ENCODE measurements at regions not wholly inside any gene's neighbourhood (a gene's known extent, or its start where the extent isn't known, plus 50 kb on each side); places are given as distances from the start of the nearest gene placed in this dataset.

DNA sequence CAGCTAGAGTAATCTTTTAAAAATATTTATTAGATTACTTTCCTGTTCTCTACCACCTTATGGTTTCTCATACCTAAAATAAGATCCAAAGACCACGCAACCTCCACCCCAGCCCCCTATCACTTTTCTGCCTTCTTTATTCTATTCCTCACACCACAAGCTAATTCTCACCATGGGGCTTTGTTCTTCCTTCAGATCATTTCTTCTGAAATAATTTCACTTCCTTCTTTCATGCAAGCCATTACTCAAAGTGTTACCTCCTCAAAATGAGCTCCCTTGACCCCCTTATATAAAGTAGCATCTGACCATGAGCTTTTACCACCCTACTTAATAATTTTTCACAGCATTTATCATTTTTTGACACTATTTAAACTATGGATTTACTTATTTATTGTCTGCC, 233.2 kb upstream of the TMCO5A start:
- H3K27me3 ChIP-seq (ENCODE audit: low read depth, low read length): no peaks in the 10 kb centered on the region
- no peaks in the 10 kb centered on the region for H3K4me1 ChIP-seq (ENCODE audit: control insufficient read depth in 1 of 2, insufficient read depth in 2 of 2, low read length in 2 of 2)
- H3K36me3 ChIP-seq (ENCODE audit: control insufficient read depth in 1 of 2, insufficient read depth in 2 of 2, low read length in 2 of 2): no peaks in the 10 kb centered on the region
- H3K27ac ChIP-seq (ENCODE audit: low read length): no peak overlapping the region
- H3K4me3 ChIP-seq (ENCODE audit: low read depth in 1 of 2, low read length in 2 of 2): no peak overlapping the region
- H3K9me3 ChIP-seq (ENCODE audit: control insufficient read depth in 1 of 2, low read length in 2 of 2): no peaks in the 10 kb centered on the region

DNA sequence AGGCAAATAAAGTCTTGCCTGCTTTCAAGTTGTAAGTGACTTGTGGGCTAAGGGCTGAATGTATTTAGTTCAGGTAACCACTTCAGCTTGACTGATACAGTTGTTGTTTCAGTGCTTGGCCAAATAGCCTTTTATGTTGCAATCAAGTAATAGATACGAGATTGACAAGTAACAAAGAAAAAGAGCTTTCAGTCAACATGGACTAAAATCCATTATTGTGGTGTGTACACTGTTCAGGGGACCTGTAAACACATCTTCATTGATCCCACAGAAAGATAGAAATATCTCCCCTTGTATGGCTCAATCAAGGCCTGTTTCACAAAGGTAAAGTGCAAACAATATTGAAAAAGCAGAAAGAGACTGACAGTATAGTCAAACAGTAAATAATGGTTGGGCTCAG, 224.8 kb upstream of the TMCO5A start:
- Histone ChIP-seq H3K9me3 (ENCODE audit: control insufficient read depth in 1 of 2, low read length in 2 of 2) (peaks cover 0 to 10% of the 10 kb centered on the region in 2 donors), H3K4me3 (ENCODE audit: low read depth in 1 of 2, low read length in 2 of 2) (no peak overlapping the region), H3K27me3 (ENCODE audit: low read depth, low read length) (no peaks in the 10 kb centered on the region), H3K4me1 (ENCODE audit: control insufficient read depth in 1 of 2, insufficient read depth in 2 of 2, low read length in 2 of 2) (no peaks in the 10 kb centered on the region), H3K36me3 (ENCODE audit: control insufficient read depth in 1 of 2, insufficient read depth in 2 of 2, low read length in 2 of 2) (no peaks in the 10 kb centered on the region), H3K27ac (ENCODE audit: low read length) (no peak overlapping the region)

DNA sequence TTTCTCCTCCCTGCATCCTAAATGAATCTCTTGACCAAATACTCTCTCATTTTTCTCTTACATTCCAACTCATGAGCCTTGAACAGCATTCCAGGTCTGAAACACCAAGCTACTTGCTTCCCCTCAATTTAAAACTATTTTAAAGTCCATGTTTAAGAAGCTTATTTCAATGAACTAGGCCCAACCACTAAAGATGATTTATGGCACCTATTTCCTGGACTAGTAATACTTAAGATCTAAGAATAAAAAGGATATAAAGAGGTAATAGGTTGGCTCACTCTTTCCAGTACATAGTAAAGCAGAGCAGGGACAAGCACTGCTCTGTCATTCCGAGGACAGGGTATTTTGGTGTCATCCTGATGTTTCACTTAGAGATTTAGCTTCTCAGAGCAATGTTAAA, 219.3 kb upstream of the TMCO5A start:
- Histone ChIP-seq H3K4me1 (ENCODE audit: control insufficient read depth in 1 of 2, insufficient read depth in 2 of 2, low read length in 2 of 2) (no peaks in the 10 kb centered on the region), H3K36me3 (ENCODE audit: control insufficient read depth in 1 of 2, insufficient read depth in 2 of 2, low read length in 2 of 2) (no peaks in the 10 kb centered on the region), H3K9me3 (ENCODE audit: control insufficient read depth in 1 of 2, low read length in 2 of 2) (peaks cover 0 to 10% of the 10 kb centered on the region in 2 donors), H3K27ac (ENCODE audit: low read length) (no peak overlapping the region), H3K27me3 (ENCODE audit: low read depth, low read length) (no peaks in the 10 kb centered on the region), H3K4me3 (ENCODE audit: low read depth in 1 of 2, low read length in 2 of 2) (no peak overlapping the region)

DNA sequence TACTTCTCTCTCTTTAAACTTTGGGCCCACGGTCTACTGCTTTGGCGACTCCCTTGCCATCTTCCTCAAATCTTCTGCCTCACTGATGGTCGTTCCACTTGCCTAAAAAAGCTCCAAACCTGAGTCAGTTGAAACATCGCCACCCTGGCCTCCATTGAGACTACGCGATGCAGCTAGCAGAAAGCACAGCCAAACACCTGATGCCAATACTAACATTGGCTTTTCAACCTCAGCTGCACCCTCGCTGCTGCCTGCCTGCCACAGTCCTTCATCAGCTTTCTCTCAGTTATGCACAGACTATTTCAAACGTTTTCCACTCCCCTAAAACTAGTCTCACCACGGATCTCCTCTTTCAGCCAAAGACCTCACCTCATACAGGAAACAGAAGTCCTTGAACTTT, 214.2 kb upstream of the TMCO5A start:
- Histone ChIP-seq H3K9me3 (ENCODE audit: control insufficient read depth in 1 of 2, low read length in 2 of 2) (no peaks in the 10 kb centered on the region), H3K27me3 (ENCODE audit: low read depth, low read length) (no peaks in the 10 kb centered on the region), H3K4me1 (ENCODE audit: control insufficient read depth in 1 of 2, insufficient read depth in 2 of 2, low read length in 2 of 2) (no peaks in the 10 kb centered on the region)

DNA sequence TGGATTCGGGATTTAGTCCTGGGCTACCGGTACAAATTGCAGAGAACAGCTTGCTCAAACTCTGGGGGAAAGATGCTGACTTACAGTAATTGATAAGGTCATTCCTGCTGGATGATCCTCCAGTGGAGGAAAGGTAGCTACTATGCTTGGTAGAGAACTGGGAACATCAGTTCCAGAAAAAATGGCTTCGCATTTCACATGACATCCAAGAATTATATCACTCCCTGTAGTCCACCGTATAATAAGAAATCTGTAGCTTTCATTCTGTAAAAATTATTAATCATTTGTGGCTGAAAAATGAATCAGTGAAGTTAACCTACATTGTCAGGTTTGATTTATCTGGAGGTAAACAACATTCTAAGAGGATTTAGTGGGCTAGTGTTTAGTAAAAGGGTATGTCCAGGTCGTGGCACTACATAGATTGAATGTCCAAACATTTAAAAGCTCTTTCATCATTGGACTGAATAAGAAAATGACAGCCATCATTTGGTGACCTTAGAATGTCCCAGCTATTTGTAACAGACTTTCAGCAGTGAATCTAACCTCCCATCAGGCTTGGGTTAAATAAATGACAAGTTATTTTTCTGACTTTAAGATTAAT, 203.2 kb upstream of the TMCO5A start:
- no peak overlapping the region for H3K27ac ChIP-seq (ENCODE audit: low read length)
- no peaks in the 10 kb centered on the region for H3K9me3 ChIP-seq (ENCODE audit: control insufficient read depth in 1 of 2, low read length in 2 of 2)
- H3K4me1 ChIP-seq (ENCODE audit: control insufficient read depth in 1 of 2, insufficient read depth in 2 of 2, low read length in 2 of 2): no peaks in the 10 kb centered on the region
- H3K36me3 ChIP-seq (ENCODE audit: control insufficient read depth in 1 of 2, insufficient read depth in 2 of 2, low read length in 2 of 2): no peaks in the 10 kb centered on the region
- H3K4me3 ChIP-seq (ENCODE audit: low read depth in 1 of 2, low read length in 2 of 2): no peak overlapping the region
- no peaks in the 10 kb centered on the region for H3K27me3 ChIP-seq (ENCODE audit: low read depth, low read length)

More for the DNA sequence above, 214.2 kb upstream of the TMCO5A start:
- Histone ChIP-seq H3K27ac (ENCODE audit: low read length) (no peak overlapping the region), H3K36me3 (ENCODE audit: control insufficient read depth in 1 of 2, insufficient read depth in 2 of 2, low read length in 2 of 2) (no peaks in the 10 kb centered on the region), H3K4me3 (ENCODE audit: low read depth in 1 of 2, low read length in 2 of 2) (no peak overlapping the region)

DNA sequence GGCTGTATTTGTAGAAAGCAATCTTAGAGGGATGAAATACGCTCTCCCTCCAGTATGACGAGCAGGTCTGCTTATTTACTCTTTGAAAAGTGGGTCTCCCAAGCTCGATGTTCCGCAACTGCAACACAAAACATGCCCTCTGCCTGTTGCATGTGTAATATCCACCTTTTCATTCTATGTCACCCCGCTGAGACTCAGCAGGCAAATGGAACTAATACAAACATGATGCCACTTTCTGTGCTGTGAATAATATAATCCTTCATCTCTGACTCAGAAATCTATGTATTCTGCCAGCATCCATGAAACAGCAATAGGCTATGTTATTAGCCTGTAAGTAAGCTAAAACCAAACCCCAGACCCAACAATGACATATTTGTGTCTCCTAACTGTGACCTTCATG, 200.8 kb upstream of the TMCO5A start:
- H3K4me1 ChIP-seq (ENCODE audit: control insufficient read depth in 1 of 2, insufficient read depth in 2 of 2, low read length in 2 of 2): no peaks in the 10 kb centered on the region

DNA sequence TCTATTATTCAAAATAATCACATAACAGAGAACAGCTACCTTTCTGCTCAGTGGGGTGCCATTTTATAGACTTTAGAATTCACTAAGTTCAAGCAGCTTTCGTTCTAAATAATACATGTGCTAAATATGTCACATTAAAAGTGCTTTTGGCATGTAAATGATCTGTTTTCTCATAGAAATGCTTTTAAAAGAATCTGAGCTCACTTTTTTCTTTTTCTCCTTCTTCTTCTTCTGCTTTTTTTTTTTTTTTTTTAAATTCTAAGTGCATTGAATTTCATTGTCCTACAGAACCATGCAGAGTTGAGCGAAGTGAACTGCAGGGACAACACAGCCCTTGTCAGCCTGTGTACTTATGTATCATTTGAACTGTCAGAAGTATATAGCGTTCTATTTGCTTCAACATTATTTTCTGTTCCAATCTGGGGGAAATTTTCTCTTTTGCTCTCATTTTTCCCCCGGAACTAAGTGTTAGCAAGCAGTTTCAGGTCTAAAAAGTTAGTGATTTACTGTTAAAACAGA, 193.8 kb upstream of the TMCO5A start:
- Histone ChIP-seq H3K4me1 (ENCODE audit: control insufficient read depth in 1 of 2, insufficient read depth in 2 of 2, low read length in 2 of 2) (no peaks in the 10 kb centered on the region), H3K36me3 (ENCODE audit: control insufficient read depth in 1 of 2, insufficient read depth in 2 of 2, low read length in 2 of 2) (no peaks in the 10 kb centered on the region), H3K27me3 (ENCODE audit: low read depth, low read length) (no peaks in the 10 kb centered on the region), H3K27ac (ENCODE audit: low read length) (no peak overlapping the region), H3K4me3 (ENCODE audit: low read depth in 1 of 2, low read length in 2 of 2) (no peak overlapping the region), H3K9me3 (ENCODE audit: control insufficient read depth in 1 of 2, low read length in 2 of 2) (no peaks in the 10 kb centered on the region)

More for the DNA sequence above, 200.8 kb upstream of the TMCO5A start:
- Histone ChIP-seq H3K36me3 (ENCODE audit: control insufficient read depth in 1 of 2, insufficient read depth in 2 of 2, low read length in 2 of 2) (no peaks in the 10 kb centered on the region), H3K27me3 (ENCODE audit: low read depth, low read length) (no peaks in the 10 kb centered on the region), H3K4me3 (ENCODE audit: low read depth in 1 of 2, low read length in 2 of 2) (no peak overlapping the region), H3K27ac (ENCODE audit: low read length) (no peak overlapping the region), H3K9me3 (ENCODE audit: control insufficient read depth in 1 of 2, low read length in 2 of 2) (no peaks in the 10 kb centered on the region)

DNA sequence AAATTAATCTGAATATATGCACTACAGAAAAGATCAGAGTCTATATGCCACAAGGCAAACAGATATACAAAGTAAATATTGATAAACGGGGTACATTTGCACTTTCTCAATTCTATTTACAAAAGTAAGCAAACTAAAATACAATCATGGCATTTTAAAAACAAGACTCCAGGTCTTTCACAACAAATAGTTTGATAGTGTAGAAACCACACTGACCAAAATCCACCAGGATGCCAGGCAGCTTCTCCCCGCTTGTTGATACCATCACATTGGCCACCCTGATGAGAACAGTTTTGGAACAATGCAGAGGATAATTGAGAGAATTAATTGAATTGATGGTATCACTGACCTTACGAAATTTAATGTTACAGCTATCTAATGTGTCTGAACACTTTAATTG, 190.6 kb upstream of the TMCO5A start:
- Histone ChIP-seq H3K36me3 (ENCODE audit: control insufficient read depth in 1 of 2, insufficient read depth in 2 of 2, low read length in 2 of 2) (no peaks in the 10 kb centered on the region), H3K4me3 (ENCODE audit: low read depth in 1 of 2, low read length in 2 of 2) (no peak overlapping the region), H3K9me3 (ENCODE audit: control insufficient read depth in 1 of 2, low read length in 2 of 2) (peaks cover 0 to 5% of the 10 kb centered on the region in 2 donors), H3K27ac (ENCODE audit: low read length) (no peak overlapping the region), H3K27me3 (ENCODE audit: low read depth, low read length) (no peaks in the 10 kb centered on the region), H3K4me1 (ENCODE audit: control insufficient read depth in 1 of 2, insufficient read depth in 2 of 2, low read length in 2 of 2) (no peaks in the 10 kb centered on the region)

DNA sequence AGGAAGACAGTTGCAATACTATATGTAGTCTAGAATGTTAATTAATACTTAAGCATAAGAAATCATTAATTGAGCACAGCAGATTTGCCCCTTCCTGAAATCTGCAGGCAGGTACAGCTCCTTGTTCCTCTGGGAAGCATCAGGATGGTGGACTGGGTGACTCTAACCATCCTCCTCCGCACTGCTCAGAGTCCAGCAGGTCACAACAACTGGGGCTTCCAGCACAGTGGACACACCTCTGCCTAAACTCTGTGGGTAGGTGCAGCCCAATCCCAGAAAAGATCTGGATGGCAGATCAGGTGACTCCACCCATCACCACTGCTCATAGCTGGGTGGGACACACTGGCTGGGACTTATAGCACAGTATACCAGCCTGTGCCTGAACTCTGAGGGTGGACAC, 189.9 kb upstream of the TMCO5A start:
- Histone ChIP-seq H3K27ac (ENCODE audit: low read length) (no peak overlapping the region), H3K4me3 (ENCODE audit: low read depth in 1 of 2, low read length in 2 of 2) (no peak overlapping the region), H3K4me1 (ENCODE audit: control insufficient read depth in 1 of 2, insufficient read depth in 2 of 2, low read length in 2 of 2) (no peaks in the 10 kb centered on the region), H3K9me3 (ENCODE audit: control insufficient read depth in 1 of 2, low read length in 2 of 2) (peaks cover 0 to 10% of the 10 kb centered on the region in 2 donors), H3K27me3 (ENCODE audit: low read depth, low read length) (no peaks in the 10 kb centered on the region), H3K36me3 (ENCODE audit: control insufficient read depth in 1 of 2, insufficient read depth in 2 of 2, low read length in 2 of 2) (no peaks in the 10 kb centered on the region)

DNA sequence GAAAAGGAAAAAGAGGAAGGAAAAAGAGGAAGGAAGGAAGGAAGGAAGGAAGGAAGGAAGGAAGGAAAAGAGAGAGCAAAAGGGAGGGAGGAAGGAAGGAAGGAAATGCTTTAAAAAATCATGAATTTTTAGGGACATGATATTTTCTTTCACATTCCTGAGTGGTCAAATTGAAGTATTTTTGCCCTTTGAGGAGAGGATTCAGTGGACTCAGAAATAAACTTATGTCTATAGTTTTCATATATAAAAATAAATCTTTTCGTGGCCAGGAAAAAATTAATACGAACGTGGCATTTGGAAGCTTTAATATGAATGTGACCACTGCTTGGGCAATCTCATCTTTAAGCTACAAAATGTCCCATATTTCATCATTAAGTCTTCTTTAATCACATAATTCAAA, 183.0 kb upstream of the TMCO5A start:
- no peak overlapping the region for H3K4me3 ChIP-seq (ENCODE audit: low read depth in 1 of 2, low read length in 2 of 2)
- H3K27me3 ChIP-seq (ENCODE audit: low read depth, low read length): no peaks in the 10 kb centered on the region
- no peaks in the 10 kb centered on the region for H3K4me1 ChIP-seq (ENCODE audit: control insufficient read depth in 1 of 2, insufficient read depth in 2 of 2, low read length in 2 of 2)
- H3K9me3 ChIP-seq (ENCODE audit: control insufficient read depth in 1 of 2, low read length in 2 of 2): peaks cover 0 to 8% of the 10 kb centered on the region in 2 donors
- no peak overlapping the region for H3K27ac ChIP-seq (ENCODE audit: low read length)
- H3K36me3 ChIP-seq (ENCODE audit: control insufficient read depth in 1 of 2, insufficient read depth in 2 of 2, low read length in 2 of 2): no peaks in the 10 kb centered on the region

DNA sequence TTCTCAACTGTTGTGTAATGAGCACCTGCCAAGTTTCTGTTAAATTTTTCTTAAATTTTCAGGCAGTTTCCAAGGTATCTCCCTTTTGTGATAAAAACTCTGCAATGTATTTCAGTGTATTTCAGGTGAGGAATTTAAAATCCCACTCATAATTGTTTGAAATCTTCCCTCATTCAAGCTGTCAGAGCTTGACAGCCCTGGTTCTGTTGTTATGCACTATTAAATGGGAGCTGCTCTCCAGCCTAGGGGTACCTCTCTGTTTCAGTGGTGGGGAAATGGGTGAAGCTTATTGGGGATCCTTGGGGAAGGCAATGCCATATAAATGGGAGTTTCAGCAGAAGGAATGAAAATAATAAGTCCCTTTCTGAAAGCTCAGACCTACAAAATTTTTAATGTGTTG, 178.0 kb upstream of the TMCO5A start:
- Histone ChIP-seq H3K27me3 (ENCODE audit: low read depth, low read length) (no peaks in the 10 kb centered on the region), H3K9me3 (ENCODE audit: control insufficient read depth in 1 of 2, low read length in 2 of 2) (no peaks in the 10 kb centered on the region), H3K36me3 (ENCODE audit: control insufficient read depth in 1 of 2, insufficient read depth in 2 of 2, low read length in 2 of 2) (no peaks in the 10 kb centered on the region), H3K27ac (ENCODE audit: low read length) (no peak overlapping the region), H3K4me3 (ENCODE audit: low read depth in 1 of 2, low read length in 2 of 2) (no peak overlapping the region), H3K4me1 (ENCODE audit: control insufficient read depth in 1 of 2, insufficient read depth in 2 of 2, low read length in 2 of 2) (no peaks in the 10 kb centered on the region)

DNA sequence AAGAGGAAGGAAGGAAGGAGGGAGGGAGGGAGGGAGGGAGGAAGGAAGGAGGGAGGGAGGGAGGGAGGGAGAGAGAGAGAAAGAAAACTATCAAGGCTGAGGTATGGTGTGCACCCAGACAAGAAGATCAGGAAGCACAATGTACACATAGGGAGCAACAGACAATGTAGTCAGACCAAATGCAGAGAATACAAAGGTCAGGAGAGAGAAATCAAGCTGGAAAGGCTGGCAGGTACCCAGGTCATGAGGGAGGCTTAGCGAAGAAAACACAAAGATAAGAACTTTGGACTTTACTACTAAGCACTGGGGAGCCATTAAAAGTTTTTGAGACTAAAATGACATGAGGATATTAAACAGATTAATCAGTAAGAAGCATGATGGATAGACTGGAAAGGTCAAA, 176.0 kb upstream of the TMCO5A start:
- Histone ChIP-seq H3K27me3 (ENCODE audit: low read depth, low read length) (no peaks in the 10 kb centered on the region), H3K4me3 (ENCODE audit: low read depth in 1 of 2, low read length in 2 of 2) (no peak overlapping the region), H3K4me1 (ENCODE audit: control insufficient read depth in 1 of 2, insufficient read depth in 2 of 2, low read length in 2 of 2) (no peaks in the 10 kb centered on the region), H3K27ac (ENCODE audit: low read length) (no peak overlapping the region), H3K9me3 (ENCODE audit: control insufficient read depth in 1 of 2, low read length in 2 of 2) (no peaks in the 10 kb centered on the region), H3K36me3 (ENCODE audit: control insufficient read depth in 1 of 2, insufficient read depth in 2 of 2, low read length in 2 of 2) (no peaks in the 10 kb centered on the region)

Data from muscle layer of duodenum (tissue), 2 donors.